B cell (primary cell): ENCODE measurements at regions not wholly inside any gene's neighbourhood (a gene's known extent, or its start where the extent isn't known, plus 50 kb on each side); places are given as distances from the start of the nearest gene placed in this dataset.

ENCODE experiments used
- ATAC-seq: fragments of 200-7000 bp; cut with Tn5 transposase; one replicate; pipeline ENCODE4 v1.10.0; 2021; ENCODE audit warnings: low read depth, mild to moderate bottlenecking, moderate number of reproducible peaks, moderate library complexity
- CTCF ChIA-PET: fragments of 350-600 bp; sonication (Branson Sonifier 250); formaldehyde crosslinking; loops from one replicate; lab custom pipeline; 2021; ENCODE audit warnings: antibody characterized with exemption, inconsistent platforms; lab: Charles Lee
- POLR2A ChIA-PET: fragments of 350-600 bp; sonication (Branson Sonifier 250); formaldehyde crosslinking; loops from one replicate; lab custom pipeline; 2021; ENCODE audit warnings: antibody characterized with exemption; lab: Charles Lee
- DNase-seq: peaks from one replicate; pipeline ENCODE4 v3.0.0; 2013
- H2AFZ ChIP-seq: 2 replicates; pipeline ENCODE4 v1.6.1; 2012; ENCODE audit warnings: mild to moderate bottlenecking, low read depth, low read length; ENCODE audit not compliant: insufficient read depth, poor library complexity, severe bottlenecking
- H3K27ac ChIP-seq, 2 donors: 1 replicate in 1 of 2; 2 replicates in 1 of 2; pipeline ENCODE4 v1.5.1; 2012 to 2013; ENCODE audit warnings: low read length in 2 of 2, mild to moderate bottlenecking in 2 of 2, moderate library complexity in 1 of 2
- H3K27me3 ChIP-seq, 4 experiments: fragments of 200-600 bp in 1 of 4; sonication (generic) in 1 of 4; replicated peaks in 1 of 4; 1 replicate in 2 of 4; 2 replicates in 2 of 4; pipeline versions ENCODE4 v1.6.1 to v1.7.0; 2013 to 2016; ENCODE audit warnings: low read length in 3 of 4, mild to moderate bottlenecking in 2 of 4, mixed read lengths in 1 of 4, moderate library complexity in 1 of 4; ENCODE audit not compliant: insufficient read depth in 4 of 4, control insufficient read depth in 3 of 4; ENCODE audit errors: control extremely low read depth in 1 of 4
- H3K36me3 ChIP-seq, 2 experiments: replicated peaks in 1 of 2; 1 replicate in 1 of 2; 2 replicates in 1 of 2; pipeline versions ENCODE4 v1.6.1 to v1.7.1; 2013; ENCODE audit warnings: low read length in 1 of 2; ENCODE audit not compliant: insufficient read depth in 2 of 2, control insufficient read depth in 1 of 2; ENCODE audit errors: control extremely low read depth in 1 of 2, extremely low read depth in 1 of 2
- H3K4me1 ChIP-seq, 2 donors: fragments of 200-600 bp in 1 of 2; sonication (generic) in 1 of 2; 1 replicate in 1 of 2; 2 replicates in 1 of 2; pipeline versions ENCODE4 v1.5.1 to v1.6.1; 2013 to 2017; ENCODE audit warnings: low read length in 2 of 2; ENCODE audit not compliant: control insufficient read depth in 2 of 2, insufficient read depth in 2 of 2
- H3K4me2 ChIP-seq: replicated peaks from 2 replicates; pipeline ENCODE3; 2012; ENCODE audit warnings: mild to moderate bottlenecking, low read depth, low read length; ENCODE audit not compliant: poor library complexity, severe bottlenecking
- H3K4me3 ChIP-seq, 5 experiments: fragments of 200-600 bp in 1 of 5; sonication (generic) in 1 of 5; 1 replicate in 3 of 5; 2 replicates in 2 of 5; pipeline versions ENCODE4 v1.5.1 to v1.7.0; 2011 to 2016; ENCODE audit warnings: low read length in 4 of 5, mild to moderate bottlenecking in 4 of 5, low read depth in 2 of 5, control low read depth in 1 of 5, moderate library complexity in 1 of 5; ENCODE audit not compliant: insufficient read depth in 1 of 5; ENCODE audit errors: control extremely low read depth in 1 of 5, extremely low read depth in 1 of 5
- H3K79me2 ChIP-seq: fragments of 200-600 bp; sonication (generic); one replicate; pipeline ENCODE4 v1.6.0; 2016; ENCODE audit warnings: low read length; ENCODE audit not compliant: control insufficient read depth, insufficient read depth
- H3K9ac ChIP-seq: fragments of 200-600 bp; sonication (generic); 2 replicates; pipeline ENCODE4 v1.6.1; 2017; ENCODE audit warnings: mild to moderate bottlenecking, low read length, moderate library complexity
- H3K9me3 ChIP-seq, 3 donors: one replicate each; pipeline versions ENCODE4 v1.6.1 to v1.7.1; 2013; ENCODE audit warnings: low read length in 2 of 3; ENCODE audit not compliant: control insufficient read depth in 2 of 3, insufficient read depth in 1 of 3; ENCODE audit errors: control extremely low read depth in 1 of 3
- H4K20me1 ChIP-seq: 2 replicates; pipeline ENCODE4 v1.6.0; 2012; ENCODE audit warnings: mild to moderate bottlenecking, low read length; ENCODE audit not compliant: insufficient read depth, control insufficient read depth, poor library complexity, severe bottlenecking
- H3K27ac Mint-ChIP-seq: one replicate; pipeline ENCODE4 v1.8.0; 2021; ENCODE audit warnings: mixed read lengths
- H3K27me3 Mint-ChIP-seq: one replicate; pipeline ENCODE4 v1.8.0; 2021; ENCODE audit warnings: mixed read lengths
- H3K4me1 Mint-ChIP-seq: one replicate; pipeline ENCODE4 v1.8.0; 2021; ENCODE audit warnings: mixed read lengths
- H3K4me3 Mint-ChIP-seq: one replicate; pipeline ENCODE4 v1.8.0; 2021; ENCODE audit warnings: mixed read lengths
- H3K9me3 Mint-ChIP-seq: one replicate; pipeline ENCODE4 v1.8.0; 2022; ENCODE audit warnings: mixed read lengths; ENCODE audit not compliant: insufficient read depth
- EZH2 ChIP-seq: IDR thresholded peaks from 2 replicates; pipeline ENCODE4 v1.6.1; 2012; ENCODE audit warnings: borderline replicate concordance, low read depth, mild to moderate bottlenecking, moderate library complexity, low read length; ENCODE audit not compliant: insufficient read depth, poor library complexity, severe bottlenecking
- WGBS: methylation state at CpG from one replicate; pipeline ENCODE4 v1.1.5; 2013; ENCODE audit warnings: missing lambda C conversion rate; ENCODE audit not compliant: insufficient coverage; 5-methylcytosine and 5-hydroxymethylcytosine counted together
- intact Hi-C: fragments of 100-400 bp; cut with micrococcal nuclease; formaldehyde crosslinking; loops from one replicate; pipeline ENCODE4 v1.10.0; 2022
- TF ChIP-seq, protein P1 (sequence below): fragments of 200-600 bp; IDR thresholded peaks from one replicate; pipeline ENCODE4 v1.8.0; 2022; ENCODE audit warnings: antibody characterized with exemption, mild to moderate bottlenecking

- TF ChIP-seq EZH2, result no peak
- TF ChIP-seq, protein P1, sequence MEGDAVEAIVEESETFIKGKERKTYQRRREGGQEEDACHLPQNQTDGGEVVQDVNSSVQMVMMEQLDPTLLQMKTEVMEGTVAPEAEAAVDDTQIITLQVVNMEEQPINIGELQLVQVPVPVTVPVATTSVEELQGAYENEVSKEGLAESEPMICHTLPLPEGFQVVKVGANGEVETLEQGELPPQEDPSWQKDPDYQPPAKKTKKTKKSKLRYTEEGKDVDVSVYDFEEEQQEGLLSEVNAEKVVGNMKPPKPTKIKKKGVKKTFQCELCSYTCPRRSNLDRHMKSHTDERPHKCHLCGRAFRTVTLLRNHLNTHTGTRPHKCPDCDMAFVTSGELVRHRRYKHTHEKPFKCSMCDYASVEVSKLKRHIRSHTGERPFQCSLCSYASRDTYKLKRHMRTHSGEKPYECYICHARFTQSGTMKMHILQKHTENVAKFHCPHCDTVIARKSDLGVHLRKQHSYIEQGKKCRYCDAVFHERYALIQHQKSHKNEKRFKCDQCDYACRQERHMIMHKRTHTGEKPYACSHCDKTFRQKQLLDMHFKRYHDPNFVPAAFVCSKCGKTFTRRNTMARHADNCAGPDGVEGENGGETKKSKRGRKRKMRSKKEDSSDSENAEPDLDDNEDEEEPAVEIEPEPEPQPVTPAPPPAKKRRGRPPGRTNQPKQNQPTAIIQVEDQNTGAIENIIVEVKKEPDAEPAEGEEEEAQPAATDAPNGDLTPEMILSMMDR, result no peak
- H3K36me3 ChIP-seq, result no peaks in the 10 kb centered on the region
- H2AFZ ChIP-seq, result no peak overlapping the region
- 47% methylated on average over 3 of the region's 5 CpGs for WGBS
- H3K27ac ChIP-seq, result no peak overlapping the region
- H3K4me3 ChIP-seq, result no peak overlapping the region
- H3K4me2 ChIP-seq, result no peak overlapping the region
- DNase-seq, result no peak
- H3K9ac ChIP-seq, result no peak overlapping the region
- ATAC-seq, result no peak
- no peaks in the 10 kb centered on the region for H3K27me3 ChIP-seq
- Mint-ChIP-seq H3K4me1 (no peaks in the 10 kb centered on the region), H3K4me3 (no peak overlapping the region), H3K27me3 (no peaks in the 10 kb centered on the region), H3K9me3 (no peaks in the 10 kb centered on the region), H3K27ac (no peak overlapping the region)
- H3K4me1 ChIP-seq, result no peaks in the 10 kb centered on the region
- POLR2A ChIA-PET, result no interaction called here
- no peaks in the 10 kb centered on the region for H4K20me1 ChIP-seq
- H3K9me3 ChIP-seq, result peaks cover 0 to 25% (median 0%) of the 10 kb centered on the region in 3 donors
- H3K79me2 ChIP-seq, result no peaks in the 10 kb centered on the region
- CTCF ChIA-PET, result no interaction called here
- intact Hi-C loops, result no loop called here
These were observed 380.7 kb downstream of the TCERG1L start for GRCh38 chr10:130930821-130931220.

DNA sequence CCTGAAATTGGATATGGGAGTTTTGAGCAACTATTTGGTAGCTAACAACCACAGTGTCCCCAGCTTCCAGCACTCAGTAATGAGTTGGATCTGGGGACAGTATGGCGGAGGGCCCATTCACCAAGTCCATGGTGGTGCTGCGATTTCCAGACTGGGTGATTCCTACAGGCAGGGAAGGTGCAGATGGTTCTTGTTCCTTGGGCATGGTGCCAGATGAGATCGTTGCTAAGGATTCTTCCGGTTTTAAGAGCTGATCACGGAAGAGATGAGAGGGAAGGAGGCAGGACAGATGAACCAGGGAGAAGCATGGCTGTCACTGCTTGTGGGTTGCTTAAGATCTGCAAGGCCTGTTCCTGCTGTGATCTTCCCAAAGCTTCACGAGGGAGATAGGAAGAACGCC, 380.3 kb downstream of the TCERG1L start:
- H3K4me3 ChIP-seq, result no peak overlapping the region
- Mint-ChIP-seq H3K4me3 (no peak overlapping the region), H3K27me3 (no peaks in the 10 kb centered on the region), H3K27ac (no peak overlapping the region), H3K9me3 (no peaks in the 10 kb centered on the region), H3K4me1 (no peaks in the 10 kb centered on the region)
- no peaks in the 10 kb centered on the region for H4K20me1 ChIP-seq
- DNase-seq (no peak), ATAC-seq (no peak)
- no peaks in the 10 kb centered on the region for H3K4me1 ChIP-seq
- H2AFZ ChIP-seq, result no peak overlapping the region
- intact Hi-C loops, result no loop called here
- no peak overlapping the region for H3K9ac ChIP-seq
- POLR2A ChIA-PET, result no interaction called here
- no peak overlapping the region for H3K27ac ChIP-seq
- CTCF ChIA-PET, result no interaction called here
- no peak overlapping the region for H3K4me2 ChIP-seq
- H3K9me3 ChIP-seq, result peaks cover 0 to 25% (median 0%) of the 10 kb centered on the region in 3 donors
- TF ChIP-seq EZH2, result no peak
- TF ChIP-seq, protein P1, result no peak
- 92% methylated on average over 7 of the region's 7 CpGs for WGBS
- no peaks in the 10 kb centered on the region for H3K36me3 ChIP-seq
- H3K79me2 ChIP-seq, result no peaks in the 10 kb centered on the region
- H3K27me3 ChIP-seq, result no peaks in the 10 kb centered on the region
